ENCODE measurements at regions not wholly inside any gene's neighbourhood (a gene's known extent, or its start where the extent isn't known, plus 50 kb on each side); places are given as distances from the start of the nearest gene placed in this dataset.

- TF ChIP-seq EZH2phosphoT487 (IDR thresholded peaks at IDR 0.05; ENCODE audit: insufficient read depth, low read depth) (no peak), EZH2 (IDR thresholded peaks at IDR 0.05; ENCODE audit: insufficient read depth, poor library complexity, severe bottlenecking) (no peak)
Measured at GRCh38 chr12:74043343-74043742, 494.3 kb upstream of the ATXN7L3B start.

All from GM23248 (cell line).